ENCODE measurements at regions not wholly inside any gene's neighbourhood (a gene's known extent, or its start where the extent isn't known, plus 50 kb on each side); places are given as distances from the start of the nearest gene placed in this dataset.
"Not testable (repeated sequence)": the region's sequence is repeated elsewhere in the genome, so short reads cannot be mapped to it uniquely, and the experiment has no call there.

DNA sequence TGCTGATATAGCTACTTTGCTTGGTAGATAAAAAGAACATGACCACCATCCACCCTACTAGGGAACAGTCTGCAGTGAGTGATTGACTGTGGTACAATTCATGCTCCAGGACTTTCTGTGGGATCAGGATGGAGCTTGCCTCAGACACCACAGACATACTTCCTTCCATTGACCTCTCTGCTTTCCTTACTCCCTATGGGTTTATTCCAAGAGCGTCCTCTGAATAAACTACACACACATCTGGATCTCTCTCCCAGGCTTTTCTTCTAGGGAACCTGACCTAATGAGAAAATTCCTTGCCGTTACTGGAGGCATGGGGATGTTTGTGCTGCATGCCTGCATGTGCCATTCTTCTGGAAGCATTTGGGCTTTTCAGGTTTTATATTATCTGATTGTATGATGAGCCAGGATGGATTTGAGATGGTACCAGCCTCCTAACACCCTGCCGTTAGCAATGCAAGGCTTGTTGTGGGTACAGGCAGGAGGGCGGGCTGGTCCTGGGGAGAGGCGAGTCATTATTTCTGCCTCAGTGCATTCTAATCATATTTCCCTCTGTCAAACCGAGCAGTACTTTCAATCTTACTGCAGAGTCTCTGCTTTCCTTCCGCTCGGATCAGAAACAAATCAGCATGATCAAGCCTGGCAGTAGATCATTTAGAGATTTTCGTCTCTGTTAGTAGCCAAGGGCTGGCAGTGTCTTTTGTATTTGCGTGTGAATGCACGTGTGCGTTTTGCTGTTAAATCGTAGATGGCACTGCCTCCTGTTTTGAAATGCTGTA lies 279.2 kb downstream of the PDCD6IP start (continued):
- TF ChIP-seq, protein P1, sequence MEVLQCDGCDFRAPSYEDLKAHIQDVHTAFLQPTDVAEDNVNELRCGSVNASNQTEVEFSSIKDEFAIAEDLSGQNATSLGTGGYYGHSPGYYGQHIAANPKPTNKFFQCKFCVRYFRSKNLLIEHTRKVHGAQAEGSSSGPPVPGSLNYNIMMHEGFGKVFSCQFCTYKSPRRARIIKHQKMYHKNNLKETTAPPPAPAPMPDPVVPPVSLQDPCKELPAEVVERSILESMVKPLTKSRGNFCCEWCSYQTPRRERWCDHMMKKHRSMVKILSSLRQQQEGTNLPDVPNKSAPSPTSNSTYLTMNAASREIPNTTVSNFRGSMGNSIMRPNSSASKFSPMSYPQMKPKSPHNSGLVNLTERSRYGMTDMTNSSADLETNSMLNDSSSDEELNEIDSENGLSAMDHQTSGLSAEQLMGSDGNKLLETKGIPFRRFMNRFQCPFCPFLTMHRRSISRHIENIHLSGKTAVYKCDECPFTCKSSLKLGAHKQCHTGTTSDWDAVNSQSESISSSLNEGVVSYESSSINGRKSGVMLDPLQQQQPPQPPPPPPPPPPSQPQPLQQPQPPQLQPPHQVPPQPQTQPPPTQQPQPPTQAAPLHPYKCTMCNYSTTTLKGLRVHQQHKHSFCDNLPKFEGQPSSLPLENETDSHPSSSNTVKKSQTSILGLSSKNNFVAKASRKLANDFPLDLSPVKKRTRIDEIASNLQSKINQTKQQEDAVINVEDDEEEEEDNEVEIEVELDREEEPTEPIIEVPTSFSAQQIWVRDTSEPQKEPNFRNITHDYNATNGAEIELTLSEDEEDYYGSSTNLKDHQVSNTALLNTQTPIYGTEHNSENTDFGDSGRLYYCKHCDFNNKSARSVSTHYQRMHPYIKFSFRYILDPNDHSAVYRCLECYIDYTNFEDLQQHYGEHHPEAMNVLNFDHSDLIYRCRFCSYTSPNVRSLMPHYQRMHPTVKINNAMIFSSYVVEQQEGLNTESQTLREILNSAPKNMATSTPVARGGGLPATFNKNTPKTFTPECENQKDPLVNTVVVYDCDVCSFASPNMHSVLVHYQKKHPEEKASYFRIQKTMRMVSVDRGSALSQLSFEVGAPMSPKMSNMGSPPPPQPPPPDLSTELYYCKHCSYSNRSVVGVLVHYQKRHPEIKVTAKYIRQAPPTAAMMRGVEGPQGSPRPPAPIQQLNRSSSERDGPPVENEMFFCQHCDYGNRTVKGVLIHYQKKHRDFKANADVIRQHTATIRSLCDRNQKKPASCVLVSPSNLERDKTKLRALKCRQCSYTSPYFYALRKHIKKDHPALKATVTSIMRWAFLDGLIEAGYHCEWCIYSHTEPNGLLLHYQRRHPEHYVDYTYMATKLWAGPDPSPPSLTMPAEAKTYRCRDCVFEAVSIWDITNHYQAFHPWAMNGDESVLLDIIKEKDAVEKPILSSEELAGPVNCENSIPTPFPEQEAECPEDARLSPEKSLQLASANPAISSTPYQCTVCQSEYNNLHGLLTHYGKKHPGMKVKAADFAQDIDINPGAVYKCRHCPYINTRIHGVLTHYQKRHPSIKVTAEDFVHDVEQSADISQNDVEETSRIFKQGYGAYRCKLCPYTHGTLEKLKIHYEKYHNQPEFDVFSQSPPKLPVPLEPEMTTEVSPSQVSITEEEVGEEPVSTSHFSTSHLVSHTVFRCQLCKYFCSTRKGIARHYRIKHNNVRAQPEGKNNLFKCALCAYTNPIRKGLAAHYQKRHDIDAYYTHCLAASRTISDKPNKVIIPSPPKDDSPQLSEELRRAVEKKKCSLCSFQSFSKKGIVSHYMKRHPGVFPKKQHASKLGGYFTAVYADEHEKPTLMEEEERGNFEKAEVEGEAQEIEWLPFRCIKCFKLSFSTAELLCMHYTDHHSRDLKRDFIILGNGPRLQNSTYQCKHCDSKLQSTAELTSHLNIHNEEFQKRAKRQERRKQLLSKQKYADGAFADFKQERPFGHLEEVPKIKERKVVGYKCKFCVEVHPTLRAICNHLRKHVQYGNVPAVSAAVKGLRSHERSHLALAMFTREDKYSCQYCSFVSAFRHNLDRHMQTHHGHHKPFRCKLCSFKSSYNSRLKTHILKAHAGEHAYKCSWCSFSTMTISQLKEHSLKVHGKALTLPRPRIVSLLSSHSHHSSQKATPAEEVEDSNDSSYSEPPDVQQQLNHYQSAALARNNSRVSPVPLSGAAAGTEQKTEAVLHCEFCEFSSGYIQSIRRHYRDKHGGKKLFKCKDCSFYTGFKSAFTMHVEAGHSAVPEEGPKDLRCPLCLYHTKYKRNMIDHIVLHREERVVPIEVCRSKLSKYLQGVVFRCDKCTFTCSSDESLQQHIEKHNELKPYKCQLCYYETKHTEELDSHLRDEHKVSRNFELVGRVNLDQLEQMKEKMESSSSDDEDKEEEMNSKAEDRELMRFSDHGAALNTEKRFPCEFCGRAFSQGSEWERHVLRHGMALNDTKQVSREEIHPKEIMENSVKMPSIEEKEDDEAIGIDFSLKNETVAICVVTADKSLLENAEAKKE (CRISPR knock-in tag; IDR thresholded peaks at IDR 0.05): no peak
- no peak for TF ChIP-seq STAT1 (IDR thresholded peaks at IDR 0.05; ENCODE audit: unreplicated experiment)
- TF ChIP-seq, protein P2, sequence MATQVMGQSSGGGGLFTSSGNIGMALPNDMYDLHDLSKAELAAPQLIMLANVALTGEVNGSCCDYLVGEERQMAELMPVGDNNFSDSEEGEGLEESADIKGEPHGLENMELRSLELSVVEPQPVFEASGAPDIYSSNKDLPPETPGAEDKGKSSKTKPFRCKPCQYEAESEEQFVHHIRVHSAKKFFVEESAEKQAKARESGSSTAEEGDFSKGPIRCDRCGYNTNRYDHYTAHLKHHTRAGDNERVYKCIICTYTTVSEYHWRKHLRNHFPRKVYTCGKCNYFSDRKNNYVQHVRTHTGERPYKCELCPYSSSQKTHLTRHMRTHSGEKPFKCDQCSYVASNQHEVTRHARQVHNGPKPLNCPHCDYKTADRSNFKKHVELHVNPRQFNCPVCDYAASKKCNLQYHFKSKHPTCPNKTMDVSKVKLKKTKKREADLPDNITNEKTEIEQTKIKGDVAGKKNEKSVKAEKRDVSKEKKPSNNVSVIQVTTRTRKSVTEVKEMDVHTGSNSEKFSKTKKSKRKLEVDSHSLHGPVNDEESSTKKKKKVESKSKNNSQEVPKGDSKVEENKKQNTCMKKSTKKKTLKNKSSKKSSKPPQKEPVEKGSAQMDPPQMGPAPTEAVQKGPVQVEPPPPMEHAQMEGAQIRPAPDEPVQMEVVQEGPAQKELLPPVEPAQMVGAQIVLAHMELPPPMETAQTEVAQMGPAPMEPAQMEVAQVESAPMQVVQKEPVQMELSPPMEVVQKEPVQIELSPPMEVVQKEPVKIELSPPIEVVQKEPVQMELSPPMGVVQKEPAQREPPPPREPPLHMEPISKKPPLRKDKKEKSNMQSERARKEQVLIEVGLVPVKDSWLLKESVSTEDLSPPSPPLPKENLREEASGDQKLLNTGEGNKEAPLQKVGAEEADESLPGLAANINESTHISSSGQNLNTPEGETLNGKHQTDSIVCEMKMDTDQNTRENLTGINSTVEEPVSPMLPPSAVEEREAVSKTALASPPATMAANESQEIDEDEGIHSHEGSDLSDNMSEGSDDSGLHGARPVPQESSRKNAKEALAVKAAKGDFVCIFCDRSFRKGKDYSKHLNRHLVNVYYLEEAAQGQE (IDR thresholded peaks at IDR 0.05; ENCODE audit: unreplicated experiment): no peak

DNA sequence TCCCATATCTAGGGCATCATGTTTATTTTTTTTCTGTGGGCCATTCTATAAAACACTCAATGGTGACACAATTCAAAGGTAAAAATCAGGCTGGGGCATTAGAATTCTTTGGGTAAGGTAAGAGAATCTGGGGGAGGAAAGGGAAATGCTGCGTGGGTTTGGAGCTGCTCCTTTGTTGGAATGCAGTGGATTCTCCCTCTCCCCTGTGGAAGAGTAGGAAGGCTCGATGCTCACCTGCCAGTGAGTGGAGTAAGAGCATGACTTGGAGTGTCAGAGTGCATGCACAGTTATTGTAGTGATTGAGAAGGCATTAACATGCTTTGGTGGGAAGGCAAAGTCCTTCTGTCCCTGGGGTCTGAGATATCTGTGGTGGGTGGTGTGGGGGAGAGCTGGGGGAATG lies 280.0 kb downstream of the PDCD6IP start:
- H3K4me1 Mint-ChIP-seq: peaks cover 15% of the 10 kb centered on the region
- H3K27me3 ChIP-seq (ENCODE audit: insufficient read depth): no peaks in the 10 kb centered on the region
- DNase-seq (ENCODE audit: low spot score) (no peak), ATAC-seq (no peak)
- no peaks in the 10 kb centered on the region for H3F3A ChIP-seq (replicated peaks; ENCODE audit: low read depth)
- H3K27ac Mint-ChIP-seq: peak overlapping the region; percentile 57; the same call in 1 of the 2 replicates
- no peak overlapping the region for H3K4me3 ChIP-seq
- no peaks in the 10 kb centered on the region for H4K20me1 ChIP-seq (replicated peaks; ENCODE audit: insufficient read depth)
- no peak overlapping the region for H2AFZ ChIP-seq
- no peaks in the 10 kb centered on the region for H3K79me2 ChIP-seq (replicated peaks; ENCODE audit: insufficient read depth)
- no peaks in the 10 kb centered on the region for H3K36me3 ChIP-seq (ENCODE audit: insufficient read depth)
- no peaks in the 10 kb centered on the region for H3K27me3 Mint-ChIP-seq (ENCODE audit: insufficient read depth, low read depth, poor library complexity)
- H3K36me3 Mint-ChIP-seq (ENCODE audit: low read depth): no peaks in the 10 kb centered on the region; the same call in 2 of the 3 replicates
- H3K9me2 ChIP-seq (ENCODE audit: insufficient read depth): peaks cover 12% of the 10 kb centered on the region; the same call in 1 of the 2 replicates
- peaks cover 14% of the 10 kb centered on the region for H3K4me1 ChIP-seq (ENCODE audit: insufficient read depth)
- H3K4me2 ChIP-seq: no peak overlapping the region
- H3K9me3 Mint-ChIP-seq: peaks cover 2% of the 10 kb centered on the region; the same call in 2 of the 3 replicates
- H3K4me3 Mint-ChIP-seq: no peak overlapping the region
- H3K27ac ChIP-seq (ENCODE audit: low read depth): no peak overlapping the region
- TF ChIP-seq ZNF331 (CRISPR knock-in tag; IDR thresholded peaks at IDR 0.05; ENCODE audit: low read depth) (no peak), STAT1 (IDR thresholded peaks at IDR 0.05; ENCODE audit: unreplicated experiment) (no peak)

DNA sequence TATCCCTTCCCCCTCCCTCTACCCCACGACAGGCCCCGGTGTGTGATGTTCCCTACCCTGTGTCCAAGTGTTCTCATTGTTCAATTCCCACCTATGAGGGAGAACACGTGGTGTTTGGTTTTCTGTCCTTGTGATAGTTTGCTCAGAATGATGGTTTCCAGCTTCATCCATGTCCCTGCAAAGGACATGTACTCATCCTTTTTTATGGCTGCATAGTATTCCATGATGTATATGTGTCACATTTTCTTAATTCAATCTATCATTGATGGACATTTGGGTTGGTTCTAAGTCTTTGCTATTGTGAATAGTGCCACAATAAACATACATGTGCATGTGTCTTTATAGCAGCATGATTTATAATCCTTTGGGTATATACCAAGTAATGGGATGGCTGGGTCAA lies 281.4 kb downstream of the PDCD6IP start:
- peaks cover 10% of the 10 kb centered on the region for H3K4me1 Mint-ChIP-seq
- H3K27ac Mint-ChIP-seq; H3K4me1 ChIP-seq (ENCODE audit: insufficient read depth); ATAC-seq; H2AFZ ChIP-seq; H3K36me3 Mint-ChIP-seq (ENCODE audit: low read depth); H4K20me1 ChIP-seq (replicated peaks; ENCODE audit: insufficient read depth); H3K27ac ChIP-seq (ENCODE audit: low read depth); H3K4me3 ChIP-seq; H3K36me3 ChIP-seq (ENCODE audit: insufficient read depth); H3K27me3 Mint-ChIP-seq (ENCODE audit: insufficient read depth, low read depth, poor library complexity); H3K27me3 ChIP-seq (ENCODE audit: insufficient read depth); H3K4me3 Mint-ChIP-seq; H3F3A ChIP-seq (replicated peaks; ENCODE audit: low read depth); H3K4me2 ChIP-seq; DNase-seq (ENCODE audit: low spot score); H3K9me3 Mint-ChIP-seq; H3K79me2 ChIP-seq (replicated peaks; ENCODE audit: insufficient read depth); H3K9me2 ChIP-seq (ENCODE audit: insufficient read depth): not testable (repeated sequence)

DNA sequence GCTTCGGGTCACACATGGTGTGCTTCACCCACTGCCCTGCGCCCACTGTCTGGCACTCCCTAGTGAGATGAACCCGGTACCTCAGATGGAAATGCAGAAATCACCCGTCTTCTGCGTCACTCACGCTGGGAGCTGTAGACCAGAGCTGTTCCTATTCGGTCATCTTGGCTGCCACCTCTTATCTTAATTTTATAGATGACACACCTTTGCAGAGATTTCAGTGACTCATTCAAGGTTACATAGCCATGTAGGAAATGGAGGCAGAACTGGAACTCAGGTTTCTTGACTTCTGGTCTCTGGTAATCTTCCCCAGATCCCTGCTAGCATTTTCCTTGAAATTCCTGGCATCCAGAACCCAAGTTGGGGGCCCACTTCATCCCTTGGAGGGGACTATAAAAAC lies 291.9 kb downstream of the PDCD6IP start:
- not testable (repeated sequence) for H3K9me2 ChIP-seq (ENCODE audit: insufficient read depth); H3K4me2 ChIP-seq; DNase-seq (ENCODE audit: low spot score); H4K20me1 ChIP-seq (replicated peaks; ENCODE audit: insufficient read depth); H3F3A ChIP-seq (replicated peaks; ENCODE audit: low read depth); H3K79me2 ChIP-seq (replicated peaks; ENCODE audit: insufficient read depth); H3K4me3 Mint-ChIP-seq; H3K36me3 ChIP-seq (ENCODE audit: insufficient read depth); H3K27me3 ChIP-seq (ENCODE audit: insufficient read depth); H3K27me3 Mint-ChIP-seq (ENCODE audit: insufficient read depth, low read depth, poor library complexity); H3K27ac Mint-ChIP-seq; ATAC-seq; H3K4me1 Mint-ChIP-seq; H3K4me1 ChIP-seq (ENCODE audit: insufficient read depth); H3K27ac ChIP-seq (ENCODE audit: low read depth); H3K4me3 ChIP-seq; H2AFZ ChIP-seq
- Mint-ChIP-seq H3K36me3 (ENCODE audit: low read depth) (peaks cover 28% of the 10 kb centered on the region), H3K9me3 (peaks cover 58% of the 10 kb centered on the region)

Data from GM23338 (cell line).